Osteoblast (primary cell): ENCODE measurements at regions not wholly inside any gene's neighbourhood (a gene's known extent, or its start where the extent isn't known, plus 50 kb on each side); places are given as distances from the start of the nearest gene placed in this dataset.

Experiments used
- DNase-seq: peaks from one replicate; pipeline ENCODE4 v3.0.0; 2011; ENCODE audit warnings: low spot score, mixed read lengths; ENCODE audit not compliant: insufficient read length; ENCODE audit errors: missing footprints
- H2AFZ ChIP-seq: 2 replicates; pipeline ENCODE4 v1.6.0; 2011; ENCODE audit warnings: mild to moderate bottlenecking, low read length
- H3K27ac ChIP-seq: 2 replicates; pipeline ENCODE4 v1.5.1; 2011; ENCODE audit warnings: mild to moderate bottlenecking, low read depth, low read length, moderate library complexity
- H3K27me3 ChIP-seq: 2 replicates; pipeline ENCODE4 v1.6.0; 2012; ENCODE audit warnings: mild to moderate bottlenecking, control low read depth, inconsistent platforms, low read length, moderate library complexity; ENCODE audit not compliant: insufficient read depth
- H3K36me3 ChIP-seq: 2 replicates; pipeline ENCODE4 v1.5.1; 2011; ENCODE audit warnings: mild to moderate bottlenecking, low read length, control low read depth, moderate library complexity; ENCODE audit not compliant: insufficient read depth
- H3K4me1 ChIP-seq: 2 replicates; pipeline ENCODE4 v1.5.1; 2011; ENCODE audit warnings: mild to moderate bottlenecking, low read length, control low read depth, moderate library complexity; ENCODE audit not compliant: insufficient read depth
- H3K4me2 ChIP-seq: 2 replicates; pipeline ENCODE4 v1.6.0; 2011; ENCODE audit warnings: mild to moderate bottlenecking, low read length; ENCODE audit not compliant: insufficient read depth
- H3K4me3 ChIP-seq: fragments of 200-600 bp; sonication (generic); 3 replicates; pipeline ENCODE4 v1.5.1; 2012; ENCODE audit warnings: mild to moderate bottlenecking, low read length, inconsistent platforms; ENCODE audit not compliant: insufficient read depth
- H3K79me2 ChIP-seq: 2 replicates; pipeline ENCODE4 v1.6.0; 2012; ENCODE audit warnings: mild to moderate bottlenecking, low read length, control low read depth, inconsistent platforms; ENCODE audit not compliant: insufficient read depth
- H3K9me3 ChIP-seq: 2 replicates; pipeline ENCODE4 v1.5.1; 2011; ENCODE audit warnings: low read depth, low read length, control low read depth
- H4K20me1 ChIP-seq: 2 replicates; pipeline ENCODE4 v1.6.0; 2012; ENCODE audit warnings: mild to moderate bottlenecking, low read length, control low read depth; ENCODE audit not compliant: insufficient read depth
- CTCF ChIP-seq: IDR thresholded peaks from 2 replicates; pipeline ENCODE4 v1.5.1; 2011; ENCODE audit warnings: mild to moderate bottlenecking, low read depth, low read length, moderate library complexity; ENCODE audit errors: extremely low read depth

GRCh38 chr3:191797271-191797670 is 336.3 kb downstream of the PYDC2 start:
- no peak for TF ChIP-seq CTCF
- Histone ChIP-seq H2AFZ (no peak overlapping the region), H3K27ac (no peak overlapping the region), H3K79me2 (no peaks in the 10 kb centered on the region), H3K4me1 (no peaks in the 10 kb centered on the region), H3K4me3 (no peak overlapping the region), H3K9me3 (no peaks in the 10 kb centered on the region), H3K27me3 (no peaks in the 10 kb centered on the region), H3K4me2 (no peak overlapping the region), H4K20me1 (no peaks in the 10 kb centered on the region), H3K36me3 (no peaks in the 10 kb centered on the region)
- DNase-seq = no peak

GRCh38 chr3:191802671-191803070 is 341.7 kb downstream of the PYDC2 start:
- no peaks in the 10 kb centered on the region for H3K27me3 ChIP-seq
- H3K79me2 ChIP-seq = no peaks in the 10 kb centered on the region
- no peaks in the 10 kb centered on the region for H4K20me1 ChIP-seq
- no peaks in the 10 kb centered on the region for H3K9me3 ChIP-seq
- no peak for TF ChIP-seq CTCF
- no peak overlapping the region for H3K27ac ChIP-seq
- H3K4me2 ChIP-seq = no peak overlapping the region
- H3K4me1 ChIP-seq = no peaks in the 10 kb centered on the region
- H3K36me3 ChIP-seq = no peaks in the 10 kb centered on the region
- no peak overlapping the region for H3K4me3 ChIP-seq
- DNase-seq = no peak
- H2AFZ ChIP-seq = no peak overlapping the region

GRCh38 chr3:191804935-191805334 is 344.0 kb downstream of the PYDC2 start:
- H3K4me3 ChIP-seq = no peak overlapping the region
- no peaks in the 10 kb centered on the region for H3K4me1 ChIP-seq
- H3K36me3 ChIP-seq = no peaks in the 10 kb centered on the region
- DNase-seq = no peak
- no peak for TF ChIP-seq CTCF
- no peaks in the 10 kb centered on the region for H3K9me3 ChIP-seq
- no peak overlapping the region for H3K27ac ChIP-seq
- no peak overlapping the region for H3K4me2 ChIP-seq
- H3K27me3 ChIP-seq = no peaks in the 10 kb centered on the region
- H4K20me1 ChIP-seq = no peaks in the 10 kb centered on the region
- no peaks in the 10 kb centered on the region for H3K79me2 ChIP-seq
- H2AFZ ChIP-seq = no peak overlapping the region

- Histone ChIP-seq H2AFZ (no peak overlapping the region), H3K9me3 (no peaks in the 10 kb centered on the region), H3K4me3 (no peak overlapping the region), H3K27ac (no peak overlapping the region), H3K36me3 (no peaks in the 10 kb centered on the region), H4K20me1 (no peaks in the 10 kb centered on the region), H3K79me2 (no peaks in the 10 kb centered on the region), H3K4me1 (no peaks in the 10 kb centered on the region), H3K27me3 (no peaks in the 10 kb centered on the region), H3K4me2 (no peak overlapping the region)
- DNase-seq = no peak
- TF ChIP-seq CTCF = no peak
Observed at GRCh38 chr3:191808073-191808472, 347.1 kb downstream of the PYDC2 start.
